Activated T-helper 1 cell treated with anti-CD3 and anti-CD28 coated beads, Interleukin-12 subunit alpha, Interleukin-12 subunit beta, Interleukin-2, Interleukin-4 antibody, amounts not matched to agents 30 ng/mL and 10 ng/mL and 1 ng/mL, durations not matched to agents 14 hours and 24 hours and 36 hours (primary cell): ENCODE measurements at regions not wholly inside any gene's neighbourhood (a gene's known extent, or its start where the extent isn't known, plus 50 kb on each side); places are given as distances from the start of the nearest gene placed in this dataset.

Experiments
- DNase-seq: peaks from one replicate; pipeline ENCODE4 v3.0.0; 2021; ENCODE audit warnings: low spot score
- H3K27ac Mint-ChIP-seq: one replicate; pipeline ENCODE4 v1.8.0; 2021; ENCODE audit warnings: mild to moderate bottlenecking, mixed read lengths
- H3K27me3 Mint-ChIP-seq: one replicate; pipeline ENCODE4 v1.8.0; 2022; ENCODE audit warnings: mild to moderate bottlenecking, moderate library complexity, mixed read lengths; ENCODE audit not compliant: insufficient read depth
- H3K36me3 Mint-ChIP-seq: one replicate; pipeline ENCODE4 v1.8.0; 2021; ENCODE audit warnings: low read depth, mixed read lengths
- H3K4me1 Mint-ChIP-seq: one replicate; pipeline ENCODE4 v1.8.0; 2021; ENCODE audit warnings: low read depth, mixed read lengths
- H3K4me3 Mint-ChIP-seq: one replicate; pipeline ENCODE4 v1.8.0; 2021; ENCODE audit warnings: mild to moderate bottlenecking, moderate library complexity, mixed read lengths
- H3K9me3 Mint-ChIP-seq: one replicate; pipeline ENCODE4 v1.8.0; 2021; ENCODE audit warnings: mixed read lengths
- intact Hi-C: fragments of 100-400 bp; cut with micrococcal nuclease; formaldehyde crosslinking; loops from one replicate; pipeline ENCODE4 v1.15.1; 2024

- H3K9me3 Mint-ChIP-seq = no peaks in the 10 kb centered on the region
- no peaks in the 10 kb centered on the region for H3K4me1 Mint-ChIP-seq
- intact Hi-C loops = loop anchor here (5.0 kb wide), 1 partner anchor 1138 kb away; no protein-coding TSS in a partner anchor
- no peak for DNase-seq
- H3K27me3 Mint-ChIP-seq = no peaks in the 10 kb centered on the region
- no peaks in the 10 kb centered on the region for H3K36me3 Mint-ChIP-seq
- no peak overlapping the region for H3K4me3 Mint-ChIP-seq
- H3K27ac Mint-ChIP-seq = no peak overlapping the region
Measured at GRCh38 chr5:162209005-162209605, 141.5 kb downstream of the GABRG2 start.

DNA sequence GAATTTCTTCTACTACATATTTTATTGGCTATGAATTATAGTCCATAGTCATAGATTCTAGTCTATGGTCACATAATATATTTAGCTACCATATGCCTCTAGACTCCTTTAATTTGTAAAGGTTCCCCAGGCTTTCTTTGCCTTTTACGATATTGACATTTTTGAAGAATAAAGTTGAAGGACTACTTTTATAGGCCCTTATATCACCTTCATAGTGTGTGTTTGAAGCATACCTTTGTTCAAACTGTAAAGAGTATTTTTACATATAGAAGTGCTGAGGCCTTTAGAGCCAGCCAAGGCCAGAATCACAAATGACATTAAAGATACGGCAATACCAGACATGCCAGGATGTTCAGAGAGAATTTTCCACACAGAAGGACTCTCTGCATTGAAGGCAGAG, 147.0 kb downstream of the GABRG2 start:
- H3K4me1 Mint-ChIP-seq = no peaks in the 10 kb centered on the region
- H3K36me3 Mint-ChIP-seq = no peaks in the 10 kb centered on the region
- intact Hi-C loops = no loop called here
- no peaks in the 10 kb centered on the region for H3K27me3 Mint-ChIP-seq
- H3K9me3 Mint-ChIP-seq = peaks cover 4% of the 10 kb centered on the region
- H3K27ac Mint-ChIP-seq = no peak overlapping the region
- H3K4me3 Mint-ChIP-seq = no peak overlapping the region
- DNase-seq = no peak

- no peak overlapping the region for H3K4me3 Mint-ChIP-seq
- H3K27me3 Mint-ChIP-seq = no peaks in the 10 kb centered on the region
- no peaks in the 10 kb centered on the region for H3K36me3 Mint-ChIP-seq
- H3K27ac Mint-ChIP-seq = no peak overlapping the region
- H3K9me3 Mint-ChIP-seq = peaks cover 4% of the 10 kb centered on the region
- no peaks in the 10 kb centered on the region for H3K4me1 Mint-ChIP-seq
- intact Hi-C loops = no loop called here
- DNase-seq = no peak
Measured at GRCh38 chr5:162217037-162217436, 149.5 kb downstream of the GABRG2 start.

DNA sequence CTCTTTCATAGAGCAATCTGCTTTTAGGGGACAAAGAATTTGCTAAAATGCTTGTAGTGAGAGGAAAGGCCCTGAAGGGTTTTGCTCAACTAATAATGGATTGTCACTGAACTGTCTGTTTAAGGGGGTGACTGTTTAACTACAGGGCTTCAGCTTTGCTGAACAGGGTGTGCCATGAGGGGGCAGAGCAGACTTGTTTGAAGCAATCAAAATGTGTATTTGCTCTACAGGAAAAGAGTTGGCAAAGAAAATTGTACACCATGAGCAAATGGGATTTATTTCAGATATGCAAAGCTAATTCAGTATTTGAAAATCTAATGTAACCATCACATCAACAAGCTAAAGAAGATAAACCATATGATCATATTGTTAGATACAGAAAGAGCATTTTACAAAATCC, 154.3 kb downstream of the GABRG2 start:
- no peaks in the 10 kb centered on the region for H3K27me3 Mint-ChIP-seq
- intact Hi-C loops = no loop called here
- H3K4me3 Mint-ChIP-seq = no peak overlapping the region
- no peak for DNase-seq
- H3K36me3 Mint-ChIP-seq = no peaks in the 10 kb centered on the region
- no peak overlapping the region for H3K27ac Mint-ChIP-seq
- H3K4me1 Mint-ChIP-seq = no peaks in the 10 kb centered on the region
- peaks cover 4% of the 10 kb centered on the region for H3K9me3 Mint-ChIP-seq

DNA sequence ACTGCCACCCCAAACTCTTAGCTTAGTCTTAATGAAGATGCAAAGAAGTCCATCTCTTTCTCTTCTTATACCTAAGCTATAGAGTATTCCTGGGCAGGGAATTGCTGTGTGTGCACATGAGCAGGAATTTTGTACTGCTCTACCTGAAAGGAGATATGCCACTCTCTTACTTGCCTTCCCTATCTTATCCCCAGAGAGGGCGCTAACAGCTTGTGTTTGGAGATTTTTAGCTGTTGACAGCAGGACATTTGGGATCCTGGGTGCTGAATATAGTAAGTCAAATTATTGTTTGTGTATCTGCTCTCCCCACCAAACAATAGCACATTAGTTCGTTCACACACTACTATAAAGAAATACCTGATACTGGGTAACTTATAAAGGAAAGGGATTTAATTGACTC, 159.5 kb downstream of the GABRG2 start:
- intact Hi-C loops = no loop called here
- Mint-ChIP-seq H3K36me3 (no peaks in the 10 kb centered on the region), H3K4me1 (no peaks in the 10 kb centered on the region), H3K4me3 (no peak overlapping the region), H3K27ac (no peak overlapping the region), H3K27me3 (no peaks in the 10 kb centered on the region), H3K9me3 (no peaks in the 10 kb centered on the region)
- no peak for DNase-seq

GRCh38 chr5:162230348-162230747, 162.8 kb downstream of the GABRG2 start:
- Mint-ChIP-seq H3K27ac (no peak overlapping the region), H3K27me3 (no peaks in the 10 kb centered on the region)
- intact Hi-C loops = no loop called here

GRCh38 chr5:162231522-162231921, 163.9 kb downstream of the GABRG2 start:
- peaks cover 4% of the 10 kb centered on the region for H3K9me3 Mint-ChIP-seq
- no peak overlapping the region for H3K27ac Mint-ChIP-seq
- H3K36me3 Mint-ChIP-seq = no peaks in the 10 kb centered on the region
- DNase-seq = no peak
- H3K4me3 Mint-ChIP-seq = no peak overlapping the region
- H3K27me3 Mint-ChIP-seq = no peaks in the 10 kb centered on the region
- intact Hi-C loops = no loop called here
- H3K4me1 Mint-ChIP-seq = no peaks in the 10 kb centered on the region

More at GRCh38 chr5:162230348-162230747, 162.8 kb downstream of the GABRG2 start:
- no peaks in the 10 kb centered on the region for H3K4me1 Mint-ChIP-seq
- H3K4me3 Mint-ChIP-seq = no peak overlapping the region
- DNase-seq = no peak
- no peaks in the 10 kb centered on the region for H3K36me3 Mint-ChIP-seq
- H3K9me3 Mint-ChIP-seq = no peaks in the 10 kb centered on the region

DNA sequence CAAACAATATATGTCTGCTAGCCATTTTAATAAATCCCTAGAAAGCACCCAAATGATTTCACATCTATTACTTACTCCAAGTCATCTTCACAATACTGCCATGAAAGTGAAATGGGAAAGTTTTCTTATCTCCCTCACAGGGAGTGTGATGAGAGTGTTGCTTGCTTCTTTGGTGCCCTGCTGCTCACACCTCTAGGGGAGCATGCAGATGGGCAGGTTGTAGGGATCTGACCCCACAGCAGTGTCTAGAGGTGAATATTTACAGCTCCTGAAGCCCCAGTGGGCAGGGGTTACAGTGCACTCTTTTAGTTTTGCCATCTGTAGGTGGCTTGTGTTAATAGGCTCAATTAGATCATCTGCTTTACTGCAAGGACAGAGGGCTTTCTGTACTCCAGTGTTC, 173.2 kb downstream of the GABRG2 start:
- no peaks in the 10 kb centered on the region for H3K27me3 Mint-ChIP-seq

DNA sequence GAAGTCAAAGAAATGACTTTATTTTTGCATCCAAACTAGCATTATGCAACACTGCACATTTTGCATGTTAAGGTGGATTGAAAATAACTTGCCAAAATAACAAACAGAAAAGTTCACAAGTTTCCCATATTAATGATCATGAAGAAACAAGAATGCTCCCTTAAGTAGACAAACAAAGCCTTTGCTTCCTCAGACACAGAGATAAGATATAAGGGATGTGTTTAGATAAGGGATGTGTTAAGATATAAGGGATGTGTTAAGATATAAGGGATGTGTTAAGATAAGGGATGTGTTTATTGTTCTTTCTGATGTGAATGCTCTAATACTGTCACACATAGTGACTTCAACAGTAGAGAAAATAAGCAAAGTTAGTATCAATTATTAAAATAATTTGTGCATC, 174.8 kb downstream of the GABRG2 start:
- Mint-ChIP-seq H3K4me3 (no peak overlapping the region), H3K4me1 (no peaks in the 10 kb centered on the region), H3K36me3 (no peaks in the 10 kb centered on the region), H3K27ac (no peak overlapping the region), H3K27me3 (no peaks in the 10 kb centered on the region), H3K9me3 (no peaks in the 10 kb centered on the region)
- intact Hi-C loops = no loop called here
- DNase-seq = no peak

More for the DNA sequence above, 173.2 kb downstream of the GABRG2 start:
- DNase-seq = no peak
- Mint-ChIP-seq H3K36me3 (no peaks in the 10 kb centered on the region), H3K4me3 (no peak overlapping the region), H3K9me3 (peaks cover 4% of the 10 kb centered on the region), H3K27ac (no peak overlapping the region), H3K4me1 (no peaks in the 10 kb centered on the region)
- intact Hi-C loops = no loop called here

GRCh38 chr5:162243651-162244050, 176.1 kb downstream of the GABRG2 start:
- DNase-seq = no peak
- H3K4me1 Mint-ChIP-seq = no peaks in the 10 kb centered on the region
- no peak overlapping the region for H3K27ac Mint-ChIP-seq
- H3K4me3 Mint-ChIP-seq = no peak overlapping the region
- H3K36me3 Mint-ChIP-seq = no peaks in the 10 kb centered on the region
- intact Hi-C loops = no loop called here
- no peaks in the 10 kb centered on the region for H3K27me3 Mint-ChIP-seq
- H3K9me3 Mint-ChIP-seq = no peaks in the 10 kb centered on the region

- no peak overlapping the region for H3K27ac Mint-ChIP-seq
- H3K27me3 Mint-ChIP-seq = no peaks in the 10 kb centered on the region
- H3K4me3 Mint-ChIP-seq = no peak overlapping the region
- intact Hi-C loops = no loop called here
- H3K36me3 Mint-ChIP-seq = no peaks in the 10 kb centered on the region
- no peaks in the 10 kb centered on the region for H3K9me3 Mint-ChIP-seq
- no peak for DNase-seq
- no peaks in the 10 kb centered on the region for H3K4me1 Mint-ChIP-seq
Measured at GRCh38 chr5:162248107-162248713, 180.6 kb downstream of the GABRG2 start.

- Mint-ChIP-seq H3K4me3 (no peak overlapping the region), H3K4me1 (no peaks in the 10 kb centered on the region), H3K9me3 (no peaks in the 10 kb centered on the region), H3K27ac (no peak overlapping the region), H3K27me3 (no peaks in the 10 kb centered on the region), H3K36me3 (no peaks in the 10 kb centered on the region)
- intact Hi-C loops = no loop called here
- DNase-seq = no peak
Measured at GRCh38 chr5:162256711-162257110, 189.1 kb downstream of the GABRG2 start.

DNA sequence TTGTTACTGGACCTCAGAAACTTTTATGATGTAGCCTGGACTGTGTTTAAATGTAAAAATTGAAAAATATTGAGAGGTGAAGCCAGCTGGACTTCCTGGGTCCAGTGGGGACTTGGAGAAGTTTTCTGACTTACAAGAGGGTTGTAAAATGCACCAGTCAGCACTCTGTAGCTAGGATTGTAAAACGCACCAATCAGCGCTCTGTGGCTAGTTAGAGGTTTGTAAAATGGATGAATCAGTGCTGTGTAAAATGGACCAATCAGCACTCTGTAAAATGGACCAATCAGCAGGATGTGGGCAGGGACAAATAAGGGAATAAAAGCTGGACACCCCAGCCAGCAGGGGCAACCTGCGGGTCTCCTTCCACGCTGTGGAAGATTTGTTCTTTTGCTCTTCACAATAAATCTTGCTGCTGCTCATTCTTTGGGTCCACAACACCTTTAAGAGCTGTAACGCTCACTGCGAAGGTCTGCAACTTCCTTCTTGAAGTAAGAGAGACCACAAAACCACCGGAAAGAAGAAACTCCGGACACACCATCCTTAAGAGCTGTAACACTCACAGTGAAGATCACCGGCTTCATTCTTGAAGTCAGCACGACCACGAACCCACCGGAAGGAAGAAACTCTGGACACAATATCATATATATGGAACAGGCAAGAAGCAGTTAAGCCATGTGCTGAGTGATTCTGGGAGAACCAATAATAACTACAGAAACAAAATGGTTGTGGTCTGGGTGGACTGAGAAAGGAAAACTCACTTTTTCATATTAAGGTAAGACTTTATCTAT, 201.3 kb downstream of the GABRG2 start:
- H3K9me3 Mint-ChIP-seq = no peaks in the 10 kb centered on the region
- H3K36me3 Mint-ChIP-seq = no peaks in the 10 kb centered on the region
- no peak for DNase-seq
- no peaks in the 10 kb centered on the region for H3K4me1 Mint-ChIP-seq
- H3K4me3 Mint-ChIP-seq = no peak overlapping the region
- no peak overlapping the region for H3K27ac Mint-ChIP-seq
- intact Hi-C loops = no loop called here
- H3K27me3 Mint-ChIP-seq = no peaks in the 10 kb centered on the region
